NCI-H2171 (cell line): ENCODE measurements at regions not wholly inside any gene's neighbourhood (a gene's known extent, or its start where the extent isn't known, plus 50 kb on each side); places are given as distances from the start of the nearest gene placed in this dataset.
"Not testable (repeated sequence)": the region's sequence is repeated elsewhere in the genome, so short reads cannot be mapped to it uniquely, and the experiment has no call there.

Experiments
- DNase-seq: peaks from one replicate; lab custom pipeline; 2025; lab: John Stamatoyannopoulos, UW

DNA sequence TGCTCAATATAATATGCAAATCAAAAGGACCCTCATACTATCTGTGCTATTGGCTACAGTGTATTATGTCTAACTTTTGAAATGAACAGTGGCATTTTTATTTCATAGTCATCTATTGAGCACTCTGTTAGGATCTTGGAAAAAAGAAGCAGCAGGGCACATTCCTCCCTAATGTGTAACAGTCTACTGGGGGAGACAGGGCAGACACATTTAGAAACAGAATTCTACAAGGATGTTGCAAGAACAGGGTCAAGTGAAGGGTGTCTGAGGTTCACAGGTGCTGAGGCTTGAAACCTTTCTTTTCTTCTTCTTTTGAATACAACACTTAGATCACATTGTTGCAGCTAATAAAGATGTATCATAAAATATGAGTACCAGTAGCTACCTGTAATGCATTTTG is 129.7 kb upstream of the SLC4A4 start:
- DNase-seq: no peak

DNA sequence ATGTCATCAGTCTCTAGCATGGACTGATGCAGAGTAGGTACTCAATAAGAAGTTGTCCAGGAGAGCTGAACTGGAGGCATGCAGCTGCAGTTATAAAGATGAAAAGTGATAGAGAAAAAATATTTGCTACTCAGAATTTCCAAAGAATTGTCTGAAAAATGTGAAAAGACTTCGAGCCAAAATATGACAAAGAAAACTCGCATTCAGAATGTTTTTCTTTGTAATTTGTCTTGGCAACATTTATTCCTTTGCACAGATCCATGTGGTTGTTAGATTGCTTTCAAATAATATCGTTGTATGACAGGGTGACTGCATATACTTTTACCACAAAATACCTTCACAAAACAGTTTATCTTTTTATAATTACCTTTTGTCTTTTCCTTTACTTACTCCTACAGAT is 128.0 kb upstream of the SLC4A4 start:
- DNase-seq: no peak

DNA sequence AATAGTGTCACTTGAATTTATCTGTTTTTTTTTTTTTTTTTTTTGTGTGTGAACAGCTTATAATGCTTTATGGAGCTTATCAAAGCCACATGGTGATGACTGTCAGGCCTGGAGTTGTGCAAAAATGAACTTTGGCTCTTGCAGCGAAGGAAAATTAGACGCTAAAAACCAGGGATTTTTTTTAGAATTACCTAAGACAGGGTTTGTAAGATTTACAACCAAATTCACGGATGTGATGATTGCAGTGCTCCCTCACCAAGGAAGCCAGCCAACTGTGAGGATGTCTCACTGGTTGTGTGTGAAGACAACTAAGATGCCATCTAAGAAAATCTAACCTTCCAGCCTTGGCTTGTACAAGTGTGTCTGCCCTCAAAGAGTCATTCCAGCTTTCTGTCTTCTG is 127.1 kb upstream of the SLC4A4 start:
- DNase-seq: no peak

DNA sequence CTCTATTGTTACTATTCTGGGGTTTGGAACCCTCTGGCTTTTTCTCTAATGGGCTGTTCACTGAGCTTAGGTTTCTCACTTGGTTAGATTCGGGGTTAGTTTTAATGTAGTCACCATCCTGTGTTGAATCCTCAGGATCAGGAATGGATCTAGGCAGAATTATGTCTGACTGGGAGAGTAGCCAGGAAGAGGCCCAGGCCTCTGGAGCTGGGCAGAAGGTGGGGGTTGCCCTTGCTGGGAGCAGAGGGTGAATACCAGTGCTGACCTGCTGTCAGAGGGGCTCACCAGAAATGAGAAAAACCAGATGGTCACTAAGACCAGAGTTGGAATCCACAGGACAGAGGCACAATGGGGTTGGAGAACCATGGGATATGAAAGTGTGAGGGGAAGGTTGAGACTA is 126.6 kb upstream of the SLC4A4 start:
- DNase-seq: no peak

DNA sequence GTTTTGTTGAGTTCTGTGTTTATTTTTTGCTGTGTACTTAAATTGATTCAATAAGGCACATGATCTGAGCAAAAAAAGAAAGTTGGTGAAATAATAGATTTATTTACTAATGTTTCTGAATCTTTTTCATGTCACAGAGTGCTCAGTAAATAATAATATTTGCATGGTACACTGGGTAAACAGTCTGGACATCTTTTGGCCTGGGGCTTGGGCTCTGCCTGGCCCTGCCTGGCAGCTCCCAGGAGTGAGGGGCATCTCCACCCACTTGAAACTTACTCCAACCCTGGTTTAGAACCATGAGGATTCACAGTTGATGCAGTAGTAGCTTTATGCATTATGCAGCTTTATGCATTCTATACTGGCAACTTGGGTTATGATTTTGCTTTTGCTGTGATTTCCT is 124.2 kb upstream of the SLC4A4 start:
- no peak for DNase-seq

DNA sequence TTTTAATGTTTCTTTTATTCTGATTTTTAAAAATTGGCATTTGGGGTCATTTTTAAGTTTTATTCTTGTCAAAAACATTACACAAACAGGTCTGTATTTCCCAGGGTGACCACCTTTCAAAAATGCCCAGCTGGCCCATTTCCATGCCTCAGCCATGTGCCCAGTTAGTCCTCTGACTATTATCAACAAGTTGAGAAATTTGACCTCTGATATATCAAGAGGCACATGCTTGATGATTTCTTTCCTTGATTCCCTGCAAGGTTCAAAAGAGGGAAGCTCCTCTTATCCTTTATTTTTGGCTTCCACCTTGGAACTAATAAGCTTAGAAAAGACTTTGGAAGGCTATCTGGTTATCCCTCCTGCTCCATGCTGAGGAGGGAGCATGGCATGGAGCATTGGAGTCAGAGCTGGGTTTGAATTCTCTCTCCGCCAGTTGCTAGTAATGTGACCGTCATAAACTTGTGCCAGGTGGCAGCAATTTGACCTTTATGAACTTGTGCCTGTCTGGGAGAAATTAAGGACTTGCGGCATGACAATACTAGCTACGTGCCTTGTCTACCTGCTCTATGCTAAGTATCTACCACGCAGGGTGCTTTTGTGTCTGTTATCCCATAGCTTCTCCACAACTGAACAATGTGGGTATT is 122.4 kb upstream of the SLC4A4 start:
- DNase-seq: no peak

DNA sequence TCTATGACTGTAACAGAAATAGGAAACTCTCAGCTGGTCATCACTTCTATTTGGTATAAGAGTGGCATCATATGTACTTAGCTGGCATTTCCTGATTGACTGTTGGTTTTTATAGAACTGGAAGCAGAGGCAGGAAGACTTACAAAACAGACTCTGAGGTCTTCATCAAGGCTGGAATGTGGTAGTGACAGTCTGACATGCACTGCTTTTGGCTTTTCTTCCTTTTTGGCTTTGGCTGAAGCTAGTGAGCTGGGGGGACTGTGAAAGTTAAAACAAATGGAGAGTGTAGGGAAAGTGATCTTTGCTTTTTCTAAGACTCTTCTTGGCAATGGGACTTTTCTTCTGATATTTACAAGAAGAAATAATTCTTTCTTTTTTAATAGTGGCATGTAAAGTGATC is 121.1 kb upstream of the SLC4A4 start:
- no peak for DNase-seq

DNA sequence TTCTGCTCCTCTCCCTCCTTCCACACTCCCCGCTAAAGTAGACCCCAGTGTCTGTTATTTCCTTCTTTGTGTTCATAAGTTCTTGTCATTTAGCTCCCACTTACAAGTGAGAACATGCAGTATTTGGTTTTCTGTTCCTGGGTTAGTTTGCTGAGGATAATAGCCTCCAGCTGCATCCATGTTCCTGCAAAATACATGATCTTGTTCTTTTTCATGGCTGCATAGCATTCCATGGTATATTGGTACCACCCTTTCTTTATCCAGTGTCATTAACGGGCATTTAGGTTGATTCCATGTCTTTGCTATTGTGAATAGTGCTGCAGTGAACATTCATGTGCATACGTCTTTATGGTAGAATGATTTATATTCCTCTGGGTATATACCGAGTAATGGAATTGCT is 118.0 kb upstream of the SLC4A4 start:
- not testable (repeated sequence) for DNase-seq

DNA sequence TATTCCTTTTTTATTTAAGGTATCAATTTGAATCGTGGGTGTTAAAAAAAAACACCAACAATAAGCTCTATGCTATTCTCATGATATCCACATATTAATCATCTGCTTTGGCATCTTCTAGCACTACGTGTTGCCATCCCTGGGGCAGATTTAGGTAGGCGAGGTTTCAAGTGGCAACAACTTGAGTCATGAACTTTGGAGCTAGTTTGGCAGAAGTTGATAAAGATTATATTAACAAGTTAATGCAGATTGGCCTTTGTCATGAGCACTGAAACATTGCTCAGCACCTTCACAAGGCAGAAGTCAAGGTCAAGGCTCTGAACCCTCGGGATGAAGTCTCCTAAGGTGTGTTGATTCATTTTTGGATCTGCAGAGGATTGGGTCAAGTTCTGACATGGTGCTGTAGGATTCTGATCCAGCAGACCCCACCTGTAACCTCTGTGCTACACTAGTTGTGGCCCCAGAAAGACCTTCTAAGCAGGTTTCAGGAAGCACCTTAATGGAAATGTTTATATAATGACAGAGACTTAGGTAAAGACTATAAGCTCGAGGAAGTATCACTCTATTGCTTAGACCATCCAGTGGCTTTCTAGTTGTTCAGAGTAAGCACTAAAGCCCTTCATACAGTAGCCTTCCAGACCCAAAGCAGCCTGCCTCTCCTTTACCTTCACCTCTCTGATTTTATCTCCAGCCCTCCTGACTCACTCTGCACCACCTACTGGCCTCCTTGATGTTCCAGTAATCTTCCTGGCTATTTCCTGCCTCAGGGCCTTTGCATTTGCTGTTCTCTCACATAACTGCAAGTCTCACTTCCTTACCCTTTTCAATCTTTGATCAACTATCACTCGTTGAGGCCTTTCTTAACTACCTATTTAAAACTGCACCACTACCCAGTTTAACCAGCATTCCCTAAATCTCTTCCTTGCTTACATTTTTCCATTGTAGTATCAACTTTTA is 117.0 kb upstream of the SLC4A4 start:
- no peak for DNase-seq

DNA sequence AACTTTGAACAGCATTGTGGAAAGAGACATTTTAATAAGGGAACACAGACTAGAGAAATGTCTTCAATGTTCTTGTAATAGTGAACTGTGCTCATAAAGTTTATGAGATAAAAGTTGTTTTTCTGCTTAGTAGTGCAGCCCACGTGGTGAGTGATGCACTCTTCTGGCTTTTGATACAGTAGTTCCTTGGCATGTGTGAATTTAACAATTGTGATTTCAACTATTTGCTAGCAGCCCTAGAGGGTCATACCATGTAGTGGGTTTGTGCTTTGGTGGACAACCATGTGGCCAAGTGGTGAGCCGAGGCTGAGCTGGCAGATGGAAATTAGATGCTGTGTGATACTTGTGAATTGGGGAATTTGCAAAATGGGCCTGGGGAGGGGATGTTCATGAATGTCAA is 116.2 kb upstream of the SLC4A4 start:
- DNase-seq: no peak

DNA sequence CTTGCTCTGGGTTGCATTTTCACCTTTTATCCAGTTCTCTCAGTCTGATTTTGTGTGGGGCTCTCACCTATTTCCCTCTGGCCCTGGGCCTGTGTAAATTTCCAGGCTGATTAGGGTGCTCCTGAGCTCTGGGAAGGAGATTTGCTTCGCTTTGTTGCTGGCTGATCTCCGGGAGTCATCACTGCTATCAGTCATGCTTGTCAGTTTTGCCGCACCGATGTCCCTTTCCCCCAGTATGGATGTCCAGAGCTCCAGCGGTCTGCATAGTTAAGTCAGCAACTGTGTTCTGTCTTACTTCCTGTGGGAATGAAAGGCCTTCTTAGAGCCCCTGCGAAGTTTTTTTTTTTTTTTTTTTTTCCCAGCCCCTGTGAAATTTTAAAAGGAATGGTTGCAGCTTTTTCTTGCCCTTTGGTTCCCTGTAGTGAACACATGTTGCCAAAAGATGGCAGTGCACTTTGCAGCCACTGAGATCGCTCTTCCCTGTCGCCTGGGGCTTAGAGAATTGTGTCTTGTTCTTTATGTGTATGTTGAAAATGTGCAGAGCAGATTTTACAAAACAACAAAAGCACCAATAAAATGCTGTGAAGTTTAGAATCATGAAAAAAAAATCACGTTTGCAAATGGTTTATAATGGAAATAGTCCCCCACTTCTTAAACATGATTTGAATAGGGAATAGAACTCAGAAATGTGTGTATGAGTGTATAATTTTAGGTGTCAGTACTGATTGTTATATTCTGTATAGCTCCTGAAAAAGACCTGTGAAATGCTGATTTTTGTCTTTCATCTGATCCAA is 109.1 kb upstream of the SLC4A4 start:
- peak; percentile 36 for DNase-seq

DNA sequence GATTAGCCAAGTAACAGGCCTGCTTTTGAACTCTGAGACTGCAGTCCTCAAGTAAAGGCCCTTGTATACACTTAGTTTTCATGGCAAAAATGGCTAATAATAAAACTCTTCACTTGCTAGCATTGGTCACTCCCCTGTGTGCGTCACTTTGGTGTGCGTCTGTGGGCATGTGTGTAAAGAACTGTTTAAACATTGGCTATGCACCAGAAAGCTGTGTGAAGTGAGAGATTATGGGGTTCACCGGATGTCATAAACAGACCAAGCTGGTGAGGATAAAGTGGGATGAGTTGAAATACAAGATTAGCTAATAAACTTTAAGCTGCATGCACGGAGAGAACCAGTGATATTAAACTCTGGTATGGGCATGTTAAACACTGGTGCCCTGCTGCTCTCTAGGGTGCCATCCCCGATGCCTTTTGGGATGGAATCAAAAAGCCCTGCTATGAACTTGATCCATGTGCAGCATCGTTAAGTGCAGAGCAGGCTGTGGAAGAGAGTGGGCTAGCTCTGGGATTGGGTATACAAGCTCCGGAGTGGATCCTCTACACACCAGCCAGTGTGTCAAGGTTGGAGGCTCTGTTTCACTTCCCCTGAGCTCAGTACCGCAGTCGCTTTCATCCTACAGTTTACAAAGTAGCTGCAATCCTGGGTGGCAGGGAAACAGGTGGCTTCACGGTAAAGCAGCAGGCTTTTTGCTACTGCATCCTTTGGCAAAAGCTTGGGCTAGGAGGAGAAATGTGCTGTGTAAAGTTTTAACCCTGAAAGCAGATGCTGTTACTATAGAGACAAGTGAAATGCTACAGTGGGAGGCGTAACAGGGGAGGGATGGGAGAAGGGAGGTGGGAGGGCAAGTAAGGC is 108.3 kb upstream of the SLC4A4 start:
- DNase-seq: peak; percentile 14

DNA sequence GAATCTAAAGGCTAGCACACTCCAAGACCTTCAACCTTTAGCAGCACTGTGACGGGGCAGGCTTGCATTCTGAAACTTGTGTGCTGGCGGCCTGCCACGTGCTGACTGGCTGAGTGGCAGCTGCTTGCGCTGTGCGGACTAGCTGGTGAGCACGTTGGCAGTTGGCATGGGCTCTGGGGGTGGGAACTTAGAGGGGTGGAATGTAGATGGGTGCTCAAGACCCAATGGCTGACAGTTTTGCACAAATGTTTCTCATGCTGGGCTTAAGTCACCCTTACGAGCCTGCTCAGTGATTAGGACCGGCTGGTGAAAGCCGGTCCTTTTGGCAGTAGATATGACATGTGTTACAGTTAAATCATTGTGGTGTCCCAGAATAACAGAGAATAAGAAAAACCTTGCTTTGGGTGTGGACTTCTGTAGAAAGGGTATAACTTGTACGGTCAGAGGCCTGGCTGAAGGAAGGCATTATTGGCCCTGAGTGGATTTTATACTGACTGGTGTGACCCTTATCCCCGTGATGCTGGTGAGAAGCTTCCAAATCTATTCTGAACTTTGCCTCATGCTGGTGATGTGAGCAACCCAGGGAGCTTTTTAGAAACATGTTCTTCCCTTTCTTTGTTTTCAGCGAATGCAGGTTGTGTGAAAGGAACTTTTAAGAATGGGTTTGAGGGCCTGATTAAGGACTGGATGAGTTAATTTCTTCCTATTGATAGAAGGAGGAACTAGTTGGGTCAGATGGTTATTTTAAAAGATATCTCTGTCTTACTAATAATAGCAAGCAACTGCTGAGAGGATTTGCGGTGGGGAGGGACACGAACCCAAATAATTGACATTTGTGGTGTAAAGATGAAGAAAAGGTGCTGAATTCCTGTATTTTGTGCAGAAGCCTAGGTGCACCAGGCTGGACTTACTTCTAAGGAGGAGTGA is 107.4 kb upstream of the SLC4A4 start:
- DNase-seq: peak; percentile 20

DNA sequence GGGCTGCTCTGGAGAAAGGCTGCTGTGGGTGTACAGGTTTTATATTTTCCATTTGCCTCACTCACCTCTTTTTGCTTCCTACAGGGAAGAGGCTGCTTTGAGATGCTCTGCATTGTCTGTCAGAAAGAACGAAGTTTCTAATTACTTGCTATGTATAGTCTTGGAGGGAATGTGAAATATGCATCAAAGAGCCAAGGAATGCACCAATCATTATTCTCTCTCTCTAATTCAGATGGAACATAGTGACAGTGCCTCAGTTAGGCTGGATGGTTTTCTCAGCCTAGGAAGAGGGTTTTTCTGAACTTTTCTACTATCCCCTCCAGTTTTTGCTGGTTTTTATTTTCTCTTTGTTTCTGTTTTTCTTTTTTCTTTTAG is 106.8 kb upstream of the SLC4A4 start:
- DNase-seq: no peak

DNA sequence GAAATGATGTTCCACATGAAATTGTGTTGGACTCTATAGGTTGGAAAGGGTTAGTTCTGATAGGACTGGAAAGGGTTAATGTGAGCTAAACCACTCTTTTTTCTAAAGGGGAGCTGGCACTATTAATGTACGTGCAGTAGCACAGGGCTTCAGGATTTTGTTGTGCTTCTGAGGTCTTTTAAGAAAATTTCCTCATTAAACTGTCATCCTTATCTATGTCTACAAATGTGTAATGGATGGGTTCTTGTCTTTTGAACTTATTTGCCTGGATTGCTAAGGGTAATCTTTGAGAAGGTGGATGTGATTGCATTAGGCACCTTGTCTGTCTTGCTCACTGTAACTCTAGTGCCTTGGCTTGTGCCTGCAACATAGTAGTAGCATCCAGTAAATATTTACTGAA is 106.0 kb upstream of the SLC4A4 start:
- DNase-seq: no peak

DNA sequence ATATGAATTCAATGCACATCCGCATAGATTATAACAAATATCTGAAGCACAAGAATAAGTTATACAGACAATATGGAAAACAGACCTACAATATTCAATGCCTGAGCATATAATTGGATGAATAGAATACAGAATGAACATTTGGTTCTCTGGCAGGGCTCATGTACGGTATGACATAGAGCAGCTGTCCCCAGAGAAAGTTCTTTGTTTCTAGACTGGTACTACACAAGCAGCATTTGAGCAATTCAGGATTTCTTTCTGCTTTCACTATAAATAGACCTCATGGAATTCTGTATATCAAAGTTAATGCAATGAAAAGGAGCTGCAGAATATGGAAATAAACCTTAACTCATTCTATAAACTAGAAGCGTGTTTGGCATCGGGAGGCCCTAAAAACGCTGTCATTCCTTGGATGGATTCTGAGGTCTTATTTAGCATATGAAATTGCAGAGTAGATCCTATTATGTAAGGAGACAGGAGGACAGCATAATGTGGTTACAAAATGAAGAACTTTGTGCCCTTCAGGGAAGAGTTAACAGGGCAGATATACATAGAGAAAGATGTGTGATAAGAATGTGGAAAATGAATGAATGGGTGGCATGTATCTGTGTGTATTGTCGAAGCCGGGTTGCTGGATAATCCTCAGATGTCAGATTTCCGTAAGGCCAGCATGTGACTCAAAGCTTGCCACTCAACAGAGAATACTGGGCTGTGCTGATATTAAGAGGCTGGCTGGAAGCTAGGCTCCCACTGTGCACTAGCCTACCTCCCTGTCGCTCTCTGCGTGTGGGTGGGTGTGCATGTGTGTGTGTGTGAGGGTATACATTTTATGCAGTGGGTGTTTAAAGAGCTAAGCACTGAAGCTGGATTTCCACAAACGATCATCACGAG is 103.3 kb upstream of the SLC4A4 start:
- no peak for DNase-seq

DNA sequence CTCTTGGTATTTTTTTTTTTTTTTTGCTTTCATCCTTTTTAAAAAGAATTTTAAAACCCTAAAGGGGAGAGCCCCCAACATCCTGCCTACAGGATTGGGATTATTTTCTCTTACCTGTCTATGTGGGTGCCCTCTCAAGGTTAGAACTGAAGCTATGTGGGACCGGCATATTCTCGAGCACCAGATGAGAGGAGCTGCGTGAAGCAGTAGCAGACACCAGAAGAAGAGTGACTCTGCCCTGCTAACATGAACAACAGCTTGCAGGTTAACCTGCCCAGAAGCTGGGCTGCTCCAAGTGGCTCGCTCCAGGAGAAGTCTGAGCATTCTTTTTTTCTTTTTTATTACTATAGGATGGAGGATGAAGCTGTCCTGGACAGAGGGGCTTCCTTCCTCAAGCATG is 102.6 kb upstream of the SLC4A4 start:
- DNase-seq: no peak

DNA sequence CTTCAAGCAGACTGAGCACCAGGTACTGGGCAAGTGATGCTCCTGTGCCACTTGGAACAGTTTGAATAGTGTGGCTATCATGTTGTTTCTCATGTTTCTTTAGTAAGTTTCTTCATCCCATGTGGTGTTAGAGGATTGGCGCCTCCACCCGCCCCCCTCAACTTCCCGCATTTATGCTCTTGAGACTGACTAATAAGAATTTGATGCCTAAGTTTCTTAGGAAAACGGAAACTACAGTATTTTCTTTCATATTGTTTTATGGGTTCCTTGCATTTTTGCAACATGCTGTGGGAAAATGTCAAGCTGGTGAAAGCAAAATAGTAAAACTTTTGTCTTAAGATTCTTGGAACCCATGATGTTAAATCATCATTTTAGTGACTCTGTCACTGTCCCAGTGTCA is 101.2 kb upstream of the SLC4A4 start:
- no peak for DNase-seq

DNA sequence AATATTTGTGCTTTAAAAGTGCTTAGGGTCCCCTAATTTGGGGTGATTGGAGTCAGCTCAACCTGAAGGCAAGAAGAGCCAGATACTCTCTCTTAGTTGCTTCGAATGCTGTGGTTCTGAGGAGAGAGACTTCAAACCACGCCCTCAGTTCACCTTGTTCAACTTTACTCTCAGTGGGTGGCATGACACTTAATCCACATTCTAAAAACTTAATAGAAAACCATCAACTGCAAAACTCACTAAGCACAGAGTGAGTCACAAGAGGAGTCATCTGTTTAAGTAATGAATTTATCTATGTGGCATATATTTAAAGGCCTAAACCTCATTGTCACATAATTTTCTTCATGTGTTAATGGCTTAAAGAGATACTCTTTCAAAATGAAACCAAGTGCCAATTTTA is 99.5 kb upstream of the SLC4A4 start:
- no peak for DNase-seq

DNA sequence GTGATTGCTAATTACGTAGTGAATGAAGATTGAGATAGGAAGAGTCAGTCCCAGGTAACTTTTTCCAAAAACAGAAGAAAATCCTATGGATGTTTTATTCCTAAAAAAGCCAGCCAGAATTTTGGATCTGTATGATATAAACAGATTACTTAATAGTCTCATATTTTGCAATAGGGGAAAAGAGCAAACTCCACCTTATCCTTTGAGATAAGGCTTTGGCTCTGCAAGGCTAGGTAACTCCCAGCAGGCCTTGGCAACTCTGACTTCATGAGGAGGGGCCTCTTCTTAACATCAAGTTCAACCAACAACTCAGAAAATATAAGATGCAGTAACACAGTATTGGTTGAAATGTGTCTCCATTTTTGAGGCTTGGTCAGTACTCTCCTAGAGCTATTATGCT is 98.7 kb upstream of the SLC4A4 start:
- no peak for DNase-seq
